HL-60 (cell line): ENCODE measurements at regions not wholly inside any gene's neighbourhood (a gene's known extent, or its start where the extent isn't known, plus 50 kb on each side); places are given as distances from the start of the nearest gene placed in this dataset.

Source experiments
- DNase-seq, 2 experiments: peaks; one replicate each; pipeline ENCODE4 v3.0.0-alpha.2; 2010 to 2020; ENCODE audit warnings: low read depth in 1 of 2, low spot score in 1 of 2
- H3K27ac ChIP-seq: fragments of 250-450 bp; sonication (Bioruptor Pico); replicated peaks from 2 replicates; pipeline ENCODE4 v1.5.1; 2020; ENCODE audit warnings: mild to moderate bottlenecking, moderate library complexity
- H3K27me3 ChIP-seq: fragments of 250-450 bp; sonication (Bioruptor Pico); 2 replicates; pipeline ENCODE4 v1.5.1; 2021; ENCODE audit warnings: mild to moderate bottlenecking, moderate library complexity; ENCODE audit not compliant: insufficient read depth, poor library complexity, severe bottlenecking
- H3K4me3 ChIP-seq: replicated peaks from 2 replicates; pipeline ENCODE4 v1.5.1; 2011; ENCODE audit warnings: mild to moderate bottlenecking, control low read depth, low read length; ENCODE audit not compliant: insufficient read depth
- CTCF ChIP-seq: IDR thresholded peaks from one replicate; pipeline ENCODE4 v1.5.1; 2011; ENCODE audit warnings: low read length, control low read depth, inconsistent platforms; ENCODE audit not compliant: insufficient read depth
- GABPA ChIP-seq: IDR thresholded peaks from 2 replicates; pipeline ENCODE4 v1.6.1; 2012; ENCODE audit warnings: low read depth
- POLR2AphosphoS5 ChIP-seq: IDR thresholded peaks from 2 replicates; pipeline ENCODE4 v1.6.1; 2012; ENCODE audit warnings: low read depth
- SPI1 ChIP-seq: IDR thresholded peaks from 2 replicates; pipeline ENCODE4 v1.6.1; 2012; ENCODE audit warnings: low read depth, mild to moderate bottlenecking, borderline replicate concordance
- TF ChIP-seq, protein P1 (sequence below): IDR thresholded peaks from 2 replicates; pipeline ENCODE4 v1.6.1; 2012; ENCODE audit warnings: low read depth; ENCODE audit not compliant: insufficient replicate concordance

DNA sequence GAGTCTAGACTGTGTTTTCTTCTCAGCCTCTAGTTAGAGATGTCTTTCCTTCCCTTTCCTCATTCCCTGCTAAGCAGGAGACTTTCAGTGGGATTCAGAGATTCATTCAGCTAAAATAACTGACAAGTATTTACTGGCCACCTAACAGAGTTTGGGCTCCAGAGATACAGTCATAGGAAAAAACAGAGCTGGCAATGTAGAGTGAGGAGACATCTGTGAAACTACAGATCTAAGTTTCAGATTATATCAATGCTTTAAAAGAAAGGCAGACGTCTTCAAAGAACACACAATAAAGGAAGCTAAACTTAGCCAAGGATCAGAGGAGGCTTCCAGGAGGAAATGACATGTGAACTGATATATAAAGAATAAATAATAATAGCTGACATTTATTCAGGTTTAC, 355.6 kb upstream of the DDI1 start:
- Histone ChIP-seq H3K27me3 (no peaks in the 10 kb centered on the region), H3K4me3 (no peak overlapping the region), H3K27ac (no peak overlapping the region)
- TF ChIP-seq SPI1 (no peak), CTCF (no peak)
- TF ChIP-seq, protein P1, sequence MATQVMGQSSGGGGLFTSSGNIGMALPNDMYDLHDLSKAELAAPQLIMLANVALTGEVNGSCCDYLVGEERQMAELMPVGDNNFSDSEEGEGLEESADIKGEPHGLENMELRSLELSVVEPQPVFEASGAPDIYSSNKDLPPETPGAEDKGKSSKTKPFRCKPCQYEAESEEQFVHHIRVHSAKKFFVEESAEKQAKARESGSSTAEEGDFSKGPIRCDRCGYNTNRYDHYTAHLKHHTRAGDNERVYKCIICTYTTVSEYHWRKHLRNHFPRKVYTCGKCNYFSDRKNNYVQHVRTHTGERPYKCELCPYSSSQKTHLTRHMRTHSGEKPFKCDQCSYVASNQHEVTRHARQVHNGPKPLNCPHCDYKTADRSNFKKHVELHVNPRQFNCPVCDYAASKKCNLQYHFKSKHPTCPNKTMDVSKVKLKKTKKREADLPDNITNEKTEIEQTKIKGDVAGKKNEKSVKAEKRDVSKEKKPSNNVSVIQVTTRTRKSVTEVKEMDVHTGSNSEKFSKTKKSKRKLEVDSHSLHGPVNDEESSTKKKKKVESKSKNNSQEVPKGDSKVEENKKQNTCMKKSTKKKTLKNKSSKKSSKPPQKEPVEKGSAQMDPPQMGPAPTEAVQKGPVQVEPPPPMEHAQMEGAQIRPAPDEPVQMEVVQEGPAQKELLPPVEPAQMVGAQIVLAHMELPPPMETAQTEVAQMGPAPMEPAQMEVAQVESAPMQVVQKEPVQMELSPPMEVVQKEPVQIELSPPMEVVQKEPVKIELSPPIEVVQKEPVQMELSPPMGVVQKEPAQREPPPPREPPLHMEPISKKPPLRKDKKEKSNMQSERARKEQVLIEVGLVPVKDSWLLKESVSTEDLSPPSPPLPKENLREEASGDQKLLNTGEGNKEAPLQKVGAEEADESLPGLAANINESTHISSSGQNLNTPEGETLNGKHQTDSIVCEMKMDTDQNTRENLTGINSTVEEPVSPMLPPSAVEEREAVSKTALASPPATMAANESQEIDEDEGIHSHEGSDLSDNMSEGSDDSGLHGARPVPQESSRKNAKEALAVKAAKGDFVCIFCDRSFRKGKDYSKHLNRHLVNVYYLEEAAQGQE: no peak
- no peak for DNase-seq

GRCh38 chr11:103681855-103682254, 354.6 kb upstream of the DDI1 start:
- Histone ChIP-seq H3K27ac (no peak overlapping the region), H3K4me3 (no peak overlapping the region), H3K27me3 (no peaks in the 10 kb centered on the region)
- DNase-seq: no peak
- TF ChIP-seq CTCF: no peak
- TF ChIP-seq SPI1: no peak
- TF ChIP-seq GABPA: no peak
- no peak for TF ChIP-seq POLR2AphosphoS5
- TF ChIP-seq, protein P1: no peak

- Histone ChIP-seq H3K27ac (no peak overlapping the region), H3K27me3 (no peaks in the 10 kb centered on the region), H3K4me3 (no peak overlapping the region)
- no peak for TF ChIP-seq SPI1
- TF ChIP-seq CTCF: peak; percentile 58
- TF ChIP-seq POLR2AphosphoS5: no peak
- TF ChIP-seq, protein P1: no peak
- TF ChIP-seq GABPA: no peak
- peak; percentile 18 to 48 for DNase-seq
Measured at GRCh38 chr11:103682318-103683184, 353.9 kb upstream of the DDI1 start.
